Mesenchymal stem cell (in vitro differentiated cells and primary cell): ENCODE measurements at regions not wholly inside any gene's neighbourhood (a gene's known extent, or its start where the extent isn't known, plus 50 kb on each side); places are given as distances from the start of the nearest gene placed in this dataset.

Experiments
- DNase-seq: peaks from one replicate; pipeline ENCODE4 v3.0.0-alpha.2; 2013
- H2AFZ ChIP-seq: one replicate; pipeline ENCODE4 v1.6.1; 2013; ENCODE audit warnings: low read depth, mild to moderate bottlenecking, control low read depth, inconsistent platforms, low read length, moderate library complexity
- H2AK5ac ChIP-seq: 2 replicates; pipeline ENCODE4 v1.6.1; 2013; ENCODE audit warnings: low read length, moderate library complexity, mild to moderate bottlenecking, inconsistent platforms; ENCODE audit not compliant: severe bottlenecking
- H2BK120ac ChIP-seq: one replicate; pipeline ENCODE4 v1.6.1; 2013; ENCODE audit warnings: low read depth, mild to moderate bottlenecking, inconsistent platforms, low read length, moderate library complexity
- H2BK12ac ChIP-seq, 2 experiments: one replicate each; pipeline ENCODE4 v1.6.1; 2013; ENCODE audit warnings: inconsistent platforms in 2 of 2, low read length in 2 of 2, mild to moderate bottlenecking in 2 of 2, moderate library complexity in 2 of 2, control low read depth in 1 of 2
- H2BK15ac ChIP-seq: one replicate; pipeline ENCODE4 v1.6.1; 2013; ENCODE audit warnings: mild to moderate bottlenecking, low read depth, inconsistent platforms; ENCODE audit not compliant: poor library complexity, severe bottlenecking
- H2BK5ac ChIP-seq: 2 replicates; pipeline ENCODE4 v1.6.1; 2013; ENCODE audit warnings: low read depth, mild to moderate bottlenecking, low read length, control low read depth, inconsistent platforms; ENCODE audit not compliant: poor library complexity, severe bottlenecking
- H3K14ac ChIP-seq, 2 experiments: one replicate each; pipeline ENCODE4 v1.6.1; 2013; ENCODE audit warnings: inconsistent platforms in 2 of 2, low read length in 2 of 2, control low read depth in 1 of 2, mild to moderate bottlenecking in 1 of 2, moderate library complexity in 1 of 2
- H3K18ac ChIP-seq, 2 experiments: one replicate each; pipeline ENCODE4 v1.6.1; 2013; ENCODE audit warnings: inconsistent platforms in 2 of 2, low read length in 2 of 2, control low read depth in 1 of 2, low read depth in 1 of 2, mild to moderate bottlenecking in 1 of 2
- H3K23ac ChIP-seq, 2 experiments: one replicate each; pipeline ENCODE4 v1.6.1; 2013; ENCODE audit warnings: inconsistent platforms in 2 of 2, low read length in 2 of 2, mild to moderate bottlenecking in 2 of 2, moderate library complexity in 2 of 2, control low read depth in 1 of 2
- H3K27ac ChIP-seq: 2 replicates; pipeline ENCODE4 v1.5.1; 2013; ENCODE audit warnings: mild to moderate bottlenecking, moderate library complexity, low read length, control low read depth, inconsistent platforms; ENCODE audit not compliant: poor library complexity, severe bottlenecking
- H3K27me3 ChIP-seq, 2 experiments: 2 replicates each; pipeline versions ENCODE4 v1.6.1 to v1.7.0; 2013; ENCODE audit warnings: low read length in 2 of 2, mild to moderate bottlenecking in 2 of 2, moderate library complexity in 2 of 2, control low read depth in 1 of 2, inconsistent platforms in 1 of 2; ENCODE audit not compliant: control insufficient read depth in 1 of 2, insufficient read depth in 1 of 2
- H3K36me3 ChIP-seq, 2 experiments: 2 replicates each; pipeline versions ENCODE4 v1.6.1 to v1.7.0; 2013; ENCODE audit warnings: low read length in 2 of 2, control low read depth in 1 of 2, inconsistent platforms in 1 of 2, low read depth in 1 of 2, mild to moderate bottlenecking in 1 of 2; ENCODE audit not compliant: insufficient read depth in 2 of 2, control insufficient read depth in 1 of 2
- H3K4ac ChIP-seq, 2 experiments: one replicate each; pipeline ENCODE4 v1.6.1; 2013; ENCODE audit warnings: inconsistent platforms in 2 of 2, low read length in 2 of 2, mild to moderate bottlenecking in 2 of 2, moderate library complexity in 2 of 2, control low read depth in 1 of 2, low read depth in 1 of 2
- H3K4me1 ChIP-seq: 2 replicates; pipeline ENCODE4 v1.6.1; 2013; ENCODE audit warnings: low read depth, low read length, control low read depth; ENCODE audit not compliant: control insufficient read depth, insufficient read depth
- H3K4me2 ChIP-seq: 2 replicates; pipeline ENCODE4 v1.6.1; 2013; ENCODE audit warnings: low read length, mild to moderate bottlenecking, inconsistent platforms; ENCODE audit not compliant: poor library complexity, severe bottlenecking
- H3K4me3 ChIP-seq, 2 experiments: 2 replicates each; pipeline versions ENCODE4 v1.5.1 to v1.7.0; 2013; ENCODE audit warnings: low read length in 2 of 2, mild to moderate bottlenecking in 2 of 2, control low read depth in 1 of 2, low read depth in 1 of 2; ENCODE audit not compliant: insufficient read depth in 1 of 2
- H3K79me1 ChIP-seq: replicated peaks from 2 replicates; pipeline ENCODE4 v1.6.1; 2013; ENCODE audit warnings: mild to moderate bottlenecking, control low read depth, low read length, inconsistent platforms; ENCODE audit not compliant: poor library complexity, severe bottlenecking
- H3K9ac ChIP-seq: 2 replicates; pipeline ENCODE4 v1.7.0; 2013; ENCODE audit warnings: mild to moderate bottlenecking, low read length, moderate library complexity
- H3K9me3 ChIP-seq: 2 replicates; pipeline ENCODE4 v1.7.0; 2013; ENCODE audit warnings: mild to moderate bottlenecking, low read length; ENCODE audit not compliant: control insufficient read depth
- H4K8ac ChIP-seq: one replicate; pipeline ENCODE4 v1.6.1; 2013; ENCODE audit warnings: inconsistent platforms, mild to moderate bottlenecking, low read length, moderate library complexity
- H4K91ac ChIP-seq: one replicate; pipeline ENCODE4 v1.6.1; 2013; ENCODE audit warnings: mild to moderate bottlenecking, low read length, inconsistent platforms
- whole genome bisulfite sequencing: methylation state at CpG from one replicate; pipeline ENCODE4 v1.1.7; 2013; ENCODE audit warnings: mixed read lengths; 5-methylcytosine and 5-hydroxymethylcytosine counted together

GRCh38 chr3:104149154-104149553, 1217.6 kb upstream of the ALCAM start:
- no peak overlapping the region for H2BK5ac ChIP-seq
- no peak overlapping the region for H3K4ac ChIP-seq
- no peak overlapping the region for H4K91ac ChIP-seq
- H3K36me3 ChIP-seq: no peaks in the 10 kb centered on the region
- H3K9me3 ChIP-seq: no peaks in the 10 kb centered on the region
- no peak overlapping the region for H3K4me3 ChIP-seq
- H2BK15ac ChIP-seq: no peak overlapping the region
- no peak overlapping the region for H3K9ac ChIP-seq
- H2AK5ac ChIP-seq: no peak overlapping the region
- no peak overlapping the region for H3K4me2 ChIP-seq
- H2BK12ac ChIP-seq: no peak overlapping the region
- no peak overlapping the region for H3K14ac ChIP-seq
- H3K4me1 ChIP-seq: no peaks in the 10 kb centered on the region
- H4K8ac ChIP-seq: no peak overlapping the region
- no peaks in the 10 kb centered on the region for H3K79me1 ChIP-seq
- no CpG with 5 or more reads among the region's 1 CpG for WGBS
- no peak overlapping the region for H3K18ac ChIP-seq
- no peaks in the 10 kb centered on the region for H3K27me3 ChIP-seq
- H3K23ac ChIP-seq: no peak overlapping the region
- no peak overlapping the region for H2AFZ ChIP-seq
- H2BK120ac ChIP-seq: no peak overlapping the region
- no peak overlapping the region for H3K27ac ChIP-seq
- no peak for DNase-seq

- H3K14ac ChIP-seq: no peak overlapping the region
- no peak overlapping the region for H3K4me3 ChIP-seq
- no peak overlapping the region for H2AK5ac ChIP-seq
- H3K9me3 ChIP-seq: no peaks in the 10 kb centered on the region
- H2BK5ac ChIP-seq: no peak overlapping the region
- no peaks in the 10 kb centered on the region for H3K27me3 ChIP-seq
- no peak overlapping the region for H4K91ac ChIP-seq
- H2BK15ac ChIP-seq: no peak overlapping the region
- H2AFZ ChIP-seq: no peak overlapping the region
- no peak overlapping the region for H4K8ac ChIP-seq
- H3K9ac ChIP-seq: no peak overlapping the region
- no peaks in the 10 kb centered on the region for H3K36me3 ChIP-seq
- no peak overlapping the region for H3K18ac ChIP-seq
- WGBS: 83% methylated on average over 1 of the region's 2 CpGs
- H3K23ac ChIP-seq: no peak overlapping the region
- no peaks in the 10 kb centered on the region for H3K4me1 ChIP-seq
- H2BK120ac ChIP-seq: no peak overlapping the region
- H2BK12ac ChIP-seq: no peak overlapping the region
- no peak overlapping the region for H3K4ac ChIP-seq
- H3K27ac ChIP-seq: no peak overlapping the region
- H3K79me1 ChIP-seq: no peaks in the 10 kb centered on the region
- H3K4me2 ChIP-seq: no peak overlapping the region
- no peak for DNase-seq
These were observed 1216.0 kb upstream of the ALCAM start for GRCh38 chr3:104150724-104151123.

DNA sequence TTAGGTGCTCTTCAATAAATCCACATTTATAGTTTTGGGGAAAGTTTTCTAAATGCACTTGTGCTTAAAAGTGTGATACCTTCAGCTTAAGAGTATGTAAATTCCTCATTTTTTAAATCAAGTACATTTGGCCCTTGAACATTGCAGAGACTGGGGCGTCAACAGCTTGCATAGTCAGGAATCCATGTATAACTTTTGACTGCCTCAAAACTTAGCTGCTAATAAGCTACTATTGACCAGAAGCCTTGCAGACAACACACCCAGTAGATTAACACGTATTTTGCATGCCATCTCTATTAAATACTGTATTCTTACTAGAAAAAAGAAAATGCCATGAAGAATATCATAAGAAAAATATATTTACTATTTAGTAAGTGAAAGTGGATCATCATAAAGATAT, 1211.8 kb upstream of the ALCAM start:
- Histone ChIP-seq H3K4me1 (no peaks in the 10 kb centered on the region), H3K36me3 (no peaks in the 10 kb centered on the region), H2BK5ac (no peak overlapping the region), H3K4me2 (no peak overlapping the region), H2AFZ (no peak overlapping the region), H3K4me3 (no peak overlapping the region), H4K8ac (no peak overlapping the region), H3K4ac (no peak overlapping the region), H3K9ac (no peak overlapping the region), H3K79me1 (no peaks in the 10 kb centered on the region), H3K23ac (no peak overlapping the region), H2BK15ac (no peak overlapping the region), H3K27me3 (no peaks in the 10 kb centered on the region), H3K14ac (no peak overlapping the region), H3K18ac (no peak overlapping the region), H2BK120ac (no peak overlapping the region), H2AK5ac (no peak overlapping the region), H2BK12ac (no peak overlapping the region), H3K9me3 (no peaks in the 10 kb centered on the region), H3K27ac (no peak overlapping the region), H4K91ac (no peak overlapping the region)
- WGBS: 85% methylated on average over 1 of the region's 2 CpGs
- no peak for DNase-seq

DNA sequence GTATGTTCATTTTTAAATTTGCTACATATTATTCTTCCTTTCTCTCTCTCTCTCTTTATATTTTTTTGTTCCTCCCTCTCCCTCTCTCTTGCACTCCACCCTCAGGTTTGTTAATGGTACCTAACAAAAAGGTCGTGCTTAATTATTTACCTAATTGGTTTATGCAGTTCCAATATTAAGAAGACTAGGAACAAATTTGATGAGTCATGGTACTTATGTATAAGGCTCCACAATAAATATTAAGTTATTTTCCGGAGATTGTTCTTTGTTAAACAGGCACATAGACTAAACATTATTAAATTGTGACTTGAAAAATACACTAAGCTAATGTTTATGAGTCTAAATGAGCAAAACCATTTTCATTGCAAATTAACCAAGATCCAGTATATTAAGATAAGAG, 1200.8 kb upstream of the ALCAM start:
- no CpG with 5 or more reads among the region's 2 CpGs for WGBS

More for the DNA sequence above, 1200.8 kb upstream of the ALCAM start:
- H3K79me1 ChIP-seq: no peaks in the 10 kb centered on the region
- no peak for DNase-seq
- H2BK120ac ChIP-seq: no peak overlapping the region
- H3K18ac ChIP-seq: no peak overlapping the region
- H2BK12ac ChIP-seq: no peak overlapping the region
- no peak overlapping the region for H3K9ac ChIP-seq
- H2AK5ac ChIP-seq: no peak overlapping the region
- no peaks in the 10 kb centered on the region for H3K4me1 ChIP-seq
- no peak overlapping the region for H3K4me2 ChIP-seq
- no peak overlapping the region for H4K8ac ChIP-seq
- H3K4ac ChIP-seq: no peak overlapping the region
- H3K4me3 ChIP-seq: no peak overlapping the region
- H3K23ac ChIP-seq: no peak overlapping the region
- no peaks in the 10 kb centered on the region for H3K36me3 ChIP-seq
- H3K27me3 ChIP-seq: no peaks in the 10 kb centered on the region
- H3K14ac ChIP-seq: no peak overlapping the region
- no peak overlapping the region for H2BK5ac ChIP-seq
- peaks cover 34% of the 10 kb centered on the region for H3K9me3 ChIP-seq
- no peak overlapping the region for H3K27ac ChIP-seq
- no peak overlapping the region for H2BK15ac ChIP-seq
- H4K91ac ChIP-seq: no peak overlapping the region
- no peak overlapping the region for H2AFZ ChIP-seq
